HEK293 (cell line): ENCODE measurements at regions not wholly inside any gene's neighbourhood (a gene's known extent, or its start where the extent isn't known, plus 50 kb on each side); places are given as distances from the start of the nearest gene placed in this dataset.
A peak's percentile ranks its signal among the peaks of the same experiment; 100 is the strongest.

Experiments
- CTCF ChIA-PET: fragments of 350-600 bp; formaldehyde crosslinking; extraction: SDS; loops from one replicate; lab custom pipeline; 2021; ENCODE audit warnings: antibody characterized with exemption; lab: Yijun Ruan, JAX
- POLR2A ChIA-PET: fragments of 300-600 bp; formaldehyde crosslinking; extraction: SDS; loops from one replicate; lab custom pipeline; 2020; ENCODE audit warnings: antibody characterized with exemption, inconsistent platforms; lab: Yijun Ruan, JAX
- H3K27ac ChIP-seq: fragments of 200-500 bp; sonication (Bioruptor generic); 2 replicates; pipeline ENCODE4 v1.5.1; 2014; ENCODE audit warnings: low read depth, low read length, control low read depth, inconsistent platforms; ENCODE audit errors: extremely low read depth
- H3K36me3 ChIP-seq, 2 experiments: fragments of 200-500 bp in 1 of 2; sonication (Bioruptor generic) in 1 of 2; 1 replicate in 1 of 2; 2 replicates in 1 of 2; pipeline ENCODE4 v1.5.1; 2014 to 2017; ENCODE audit warnings: inconsistent platforms in 2 of 2, low read length in 2 of 2; ENCODE audit not compliant: control insufficient read depth in 2 of 2, insufficient read depth in 1 of 2
- H3K4me1 ChIP-seq: fragments of 200-500 bp; sonication (Bioruptor generic); 2 replicates; pipeline ENCODE4 v1.5.1; 2014; ENCODE audit warnings: mild to moderate bottlenecking, low read length, inconsistent platforms; ENCODE audit not compliant: control insufficient read depth, insufficient read depth
- H3K4me3 ChIP-seq: 2 replicates; pipeline ENCODE4 v1.5.1; 2011; ENCODE audit warnings: low read depth, mild to moderate bottlenecking, control low read depth, low read length, moderate library complexity
- H3K9me3 ChIP-seq: fragments of 200-500 bp; sonication (Bioruptor generic); 2 replicates; pipeline ENCODE4 v1.5.1; 2014; ENCODE audit warnings: low read depth, low read length, inconsistent platforms; ENCODE audit not compliant: control insufficient read depth, insufficient read depth
- CTCF ChIP-seq: fragments of 450-650 bp; formaldehyde crosslinking; IDR thresholded peaks from 2 replicates; pipeline ENCODE4 v1.5.1; 2016; ENCODE audit warnings: missing biosample characterization, missing genetic modification characterization
- EGR2 ChIP-seq: fragments of 450-650 bp; formaldehyde crosslinking; IDR thresholded peaks from 2 replicates; pipeline ENCODE4 v1.5.1; 2016; ENCODE audit warnings: low read depth, missing biosample characterization, missing genetic modification characterization
- GLIS1 ChIP-seq: fragments of 450-650 bp; formaldehyde crosslinking; IDR thresholded peaks from 2 replicates; pipeline ENCODE4 v1.5.1; 2016; ENCODE audit warnings: missing biosample characterization, missing genetic modification characterization
- GLIS2 ChIP-seq: fragments of 450-650 bp; formaldehyde crosslinking; IDR thresholded peaks from 2 replicates; pipeline ENCODE4 v1.5.1; 2016; ENCODE audit warnings: missing biosample characterization, missing genetic modification characterization
- HOXD13 ChIP-seq: sonication (generic); formaldehyde crosslinking; IDR thresholded peaks from 2 replicates; pipeline ENCODE4 v1.8.0; 2022; ENCODE audit warnings: missing genetic modification reagents, borderline replicate concordance
- IKZF3 ChIP-seq: fragments of 450-650 bp; IDR thresholded peaks from 2 replicates; pipeline ENCODE4 v1.5.0; 2018; ENCODE audit warnings: missing biosample characterization, mild to moderate bottlenecking, missing genetic modification characterization, moderate library complexity
- KLF10 ChIP-seq: fragments of 450-650 bp; IDR thresholded peaks from 2 replicates; pipeline ENCODE4 v1.5.1; 2018; ENCODE audit warnings: missing biosample characterization, mild to moderate bottlenecking, missing genetic modification characterization
- PRDM1 ChIP-seq: fragments of 450-650 bp; formaldehyde crosslinking; IDR thresholded peaks from 2 replicates; pipeline ENCODE4; 2016; ENCODE audit warnings: missing biosample characterization, missing genetic modification characterization
- PRDM6 ChIP-seq: fragments of 450-650 bp; formaldehyde crosslinking; IDR thresholded peaks from 2 replicates; pipeline ENCODE4 v1.5.1; 2017; ENCODE audit warnings: missing biosample characterization, missing genetic modification characterization
- SALL2 ChIP-seq: fragments of 450-650 bp; formaldehyde crosslinking; IDR thresholded peaks from 2 replicates; pipeline ENCODE4 v1.5.0; 2017; ENCODE audit warnings: missing biosample characterization, mild to moderate bottlenecking, missing genetic modification characterization, borderline replicate concordance
- SCRT1 ChIP-seq: fragments of 450-650 bp; formaldehyde crosslinking; IDR thresholded peaks from 2 replicates; pipeline ENCODE4 v1.5.1; 2016; ENCODE audit warnings: missing biosample characterization, missing genetic modification characterization, borderline replicate concordance
- ZBTB1 ChIP-seq: fragments of 450-650 bp; formaldehyde crosslinking; IDR thresholded peaks from 2 replicates; pipeline ENCODE4 v1.5.1; 2016; ENCODE audit warnings: missing biosample characterization, missing genetic modification characterization
- ZBTB20 ChIP-seq: fragments of 450-650 bp; formaldehyde crosslinking; IDR thresholded peaks from 2 replicates; pipeline ENCODE4 v1.5.1; 2016; ENCODE audit warnings: missing biosample characterization, missing genetic modification characterization
- ZBTB8A ChIP-seq: fragments of 450-650 bp; formaldehyde crosslinking; IDR thresholded peaks from 2 replicates; pipeline ENCODE4 v1.5.1; 2016; ENCODE audit warnings: missing biosample characterization, missing genetic modification characterization
- ZFP3 ChIP-seq: fragments of 450-650 bp; formaldehyde crosslinking; IDR thresholded peaks from 2 replicates; pipeline ENCODE4 v1.5.1; 2016; ENCODE audit warnings: low read depth, missing biosample characterization, missing genetic modification characterization
- ZNF184 ChIP-seq: fragments of 450-650 bp; IDR thresholded peaks from 2 replicates; pipeline ENCODE4 v1.5.1; 2018; ENCODE audit warnings: missing biosample characterization, mild to moderate bottlenecking, missing genetic modification characterization
- ZNF211 ChIP-seq: fragments of 450-650 bp; formaldehyde crosslinking; IDR thresholded peaks from 2 replicates; pipeline ENCODE4 v1.5.1; 2016; ENCODE audit warnings: low read depth, missing biosample characterization, missing genetic modification characterization
- ZNF221 ChIP-seq: fragments of 450-650 bp; formaldehyde crosslinking; IDR thresholded peaks from 2 replicates; pipeline ENCODE4 v1.5.1; 2017; ENCODE audit warnings: missing biosample characterization, missing genetic modification characterization, borderline replicate concordance
- ZNF24 ChIP-seq: fragments of 450-650 bp; formaldehyde crosslinking; IDR thresholded peaks from 2 replicates; pipeline ENCODE4 v1.5.1; 2016; ENCODE audit warnings: missing biosample characterization, missing genetic modification characterization
- ZNF549 ChIP-seq: fragments of 450-650 bp; IDR thresholded peaks from 2 replicates; pipeline ENCODE4 v1.5.1; 2018; ENCODE audit warnings: missing biosample characterization, missing genetic modification characterization, mild to moderate bottlenecking, inconsistent platforms, moderate library complexity
- ZNF561 ChIP-seq: fragments of 450-650 bp; IDR thresholded peaks from 2 replicates; pipeline ENCODE4 v1.5.1; 2018; ENCODE audit warnings: missing biosample characterization, missing genetic modification characterization, borderline replicate concordance
- ZNF660 ChIP-seq: fragments of 450-650 bp; IDR thresholded peaks from 2 replicates; pipeline ENCODE4 v1.5.1; 2018; ENCODE audit warnings: missing biosample characterization, mild to moderate bottlenecking, missing genetic modification characterization
- ZNF692 ChIP-seq: fragments of 450-650 bp; formaldehyde crosslinking; IDR thresholded peaks from 2 replicates; pipeline ENCODE4 v1.5.1; 2016; ENCODE audit warnings: missing biosample characterization, missing genetic modification characterization
- TF ChIP-seq, protein P1 (sequence below): fragments of 450-650 bp; formaldehyde crosslinking; IDR thresholded peaks from 2 replicates; pipeline ENCODE4 v1.5.1; 2016; ENCODE audit warnings: missing biosample characterization, missing genetic modification characterization
- TF ChIP-seq, protein P2 (sequence below): fragments of 450-650 bp; formaldehyde crosslinking; IDR thresholded peaks from 2 replicates; pipeline ENCODE4 v1.5.1; 2017; ENCODE audit warnings: missing biosample characterization, missing genetic modification characterization

- peak; percentile 42 for TF ChIP-seq PRDM6 (tag by site-specific recombination)
- TF ChIP-seq CTCF (tag by site-specific recombination): peak; percentile 53
- peak; percentile 99 for TF ChIP-seq ZBTB20 (tag by site-specific recombination)
- TF ChIP-seq GLIS2: peak; percentile 80
- TF ChIP-seq ZBTB8A (tag by site-specific recombination): peak; percentile 94
- TF ChIP-seq SALL2 (tag by site-specific recombination): no peak
- no peak for TF ChIP-seq ZNF221
- TF ChIP-seq ZNF561 (tag by site-specific recombination): 0 out of 2 replicates have a peak, but pooled peaks have one; percentile 42
- TF ChIP-seq KLF10 (tag by site-specific recombination): peak; percentile 9; the same call in 1 of the 2 replicates
- TF ChIP-seq ZNF692 (tag by site-specific recombination): no peak
- TF ChIP-seq ZFP3 (tag by site-specific recombination): no peak
- no peak for TF ChIP-seq IKZF3
- TF ChIP-seq ZNF660 (tag by site-specific recombination): peak; percentile 46; the same call in 1 of the 2 replicates
- peak; percentile 60 for TF ChIP-seq EGR2
Observed at GRCh38 chr7:149625340-149625946, 127.8 kb upstream of the ZNF746 start (continued).

GRCh38 chr7:149624419-149625339 lies 127.1 kb upstream of the ZNF746 start:
- Histone ChIP-seq H3K36me3 (peaks cover under 1 to 34% of the 10 kb centered on the region in 2 experiments; a peak in 1 of 3 replicates), H3K4me1 (peaks cover 3% of the 10 kb centered on the region; the same call in 1 of the 2 replicates), H3K9me3 (no peaks in the 10 kb centered on the region), H3K4me3 (peak overlapping the region; percentile 60), H3K27ac (peak overlapping the region; percentile 69)
- ChIA-PET POLR2A (interaction anchor here (0.6 to 1.2 kb wide), 9 partner anchors 11 to 429 kb away, joined by 3 to 14 read pairs (median 3); partner anchors contain the start of genes ZNF282 and ZNF777), CTCF (interaction anchor here (0.5 to 2.7 kb wide), 9 partner anchors 11 to 385 kb away, joined by 3 to 15 read pairs (median 4); no protein-coding TSS in a partner anchor)
- TF ChIP-seq ZNF211 (tag by site-specific recombination) (no peak), SCRT1 (tag by site-specific recombination) (no peak), ZBTB8A (tag by site-specific recombination) (peak; percentile 99), GLIS1 (tag by site-specific recombination) (0 out of 2 replicates have a peak, but pooled peaks have one; percentile 9), ZNF24 (no peak), ZNF549 (tag by site-specific recombination) (no peak), PRDM1 (tag by site-specific recombination) (no peak), ZBTB1 (tag by site-specific recombination) (0 out of 2 replicates have a peak, but pooled peaks have one; percentile 5), HOXD13 (no peak), ZNF184 (no peak)
- TF ChIP-seq, protein P1, sequence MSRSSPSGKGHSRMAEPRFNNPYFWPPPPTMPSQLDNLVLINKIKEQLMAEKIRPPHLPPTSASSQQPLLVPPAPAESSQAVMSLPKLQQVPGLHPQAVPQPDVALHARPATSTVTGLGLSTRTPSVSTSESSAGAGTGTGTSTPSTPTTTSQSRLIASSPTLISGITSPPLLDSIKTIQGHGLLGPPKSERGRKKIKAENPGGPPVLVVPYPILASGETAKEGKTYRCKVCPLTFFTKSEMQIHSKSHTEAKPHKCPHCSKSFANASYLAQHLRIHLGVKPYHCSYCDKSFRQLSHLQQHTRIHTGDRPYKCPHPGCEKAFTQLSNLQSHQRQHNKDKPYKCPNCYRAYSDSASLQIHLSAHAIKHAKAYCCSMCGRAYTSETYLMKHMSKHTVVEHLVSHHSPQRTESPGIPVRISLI (tag by site-specific recombination): no peak
- TF ChIP-seq, protein P2, sequence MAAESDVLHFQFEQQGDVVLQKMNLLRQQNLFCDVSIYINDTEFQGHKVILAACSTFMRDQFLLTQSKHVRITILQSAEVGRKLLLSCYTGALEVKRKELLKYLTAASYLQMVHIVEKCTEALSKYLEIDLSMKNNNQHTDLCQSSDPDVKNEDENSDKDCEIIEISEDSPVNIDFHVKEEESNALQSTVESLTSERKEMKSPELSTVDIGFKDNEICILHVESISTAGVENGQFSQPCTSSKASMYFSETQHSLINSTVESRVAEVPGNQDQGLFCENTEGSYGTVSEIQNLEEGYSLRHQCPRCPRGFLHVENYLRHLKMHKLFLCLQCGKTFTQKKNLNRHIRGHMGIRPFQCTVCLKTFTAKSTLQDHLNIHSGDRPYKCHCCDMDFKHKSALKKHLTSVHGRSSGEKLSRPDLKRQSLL (tag by site-specific recombination): no peak
